SU-DHL-6 (cell line): ENCODE measurements at regions not wholly inside any gene's neighbourhood (a gene's known extent, or its start where the extent isn't known, plus 50 kb on each side); places are given as distances from the start of the nearest gene placed in this dataset.

Experiments used
- H2AFZ ChIP-seq: fragments of 200-600 bp; sonication (generic); 2 replicates; pipeline ENCODE4 v1.6.1; 2014; ENCODE audit warnings: low read depth, mild to moderate bottlenecking, moderate library complexity, mixed read lengths, antibody characterized with exemption, low read length; ENCODE audit not compliant: severe bottlenecking
- H3F3A ChIP-seq: fragments of 200-600 bp; shearing (Covaris generic); 2 replicates; pipeline ENCODE4 v1.6.0; 2016; ENCODE audit warnings: antibody characterized with exemption, mild to moderate bottlenecking; ENCODE audit not compliant: insufficient read depth
- H3K27ac ChIP-seq: fragments of 200-600 bp; sonication (generic); 2 replicates; pipeline ENCODE4 v1.5.1; 2016; ENCODE audit warnings: low read depth, mild to moderate bottlenecking, low read length, moderate library complexity, mixed read lengths
- H3K27me3 ChIP-seq: fragments of 200-600 bp; sonication (generic), shearing (Covaris generic); 2 replicates; pipeline ENCODE4 v1.6.0; 2014; ENCODE audit warnings: mild to moderate bottlenecking, low read length
- H3K36me3 ChIP-seq: fragments of 200-600 bp; sonication (generic); 2 replicates; pipeline ENCODE4 v1.6.1; 2014; ENCODE audit warnings: mild to moderate bottlenecking, low read length, mixed read lengths
- H3K4me2 ChIP-seq: fragments of 300-600, 200-600 bp; shearing (Covaris generic), sonication (generic); 2 replicates; pipeline ENCODE4 v1.6.0; 2014; ENCODE audit warnings: low read length, low read depth, mild to moderate bottlenecking; ENCODE audit not compliant: poor library complexity, severe bottlenecking
- H3K4me3 ChIP-seq: fragments of 200-600 bp; sonication (generic); 2 replicates; pipeline ENCODE4 v1.5.1; 2014; ENCODE audit warnings: antibody characterized with exemption, low read length, mild to moderate bottlenecking, mixed read lengths; ENCODE audit not compliant: insufficient read depth, poor library complexity, severe bottlenecking
- H3K79me2 ChIP-seq: fragments of 200-600 bp; sonication (generic); 2 replicates; pipeline ENCODE4 v1.6.1; 2014; ENCODE audit warnings: mild to moderate bottlenecking, low read length, moderate library complexity; ENCODE audit not compliant: insufficient read depth
- H3K9ac ChIP-seq: fragments of 200-600 bp; sonication (generic); 2 replicates; pipeline ENCODE4 v1.7.0; 2014; ENCODE audit warnings: mild to moderate bottlenecking, low read length
- H3K9me2 ChIP-seq: fragments of 200-600 bp; sonication (generic); replicated peaks from 2 replicates; pipeline ENCODE4 v1.6.1; 2014; ENCODE audit warnings: low read length; ENCODE audit not compliant: insufficient read depth
- H3K9me3 ChIP-seq: fragments of 200-600 bp; sonication (generic); 2 replicates; pipeline ENCODE4 v1.6.1; 2014; ENCODE audit warnings: low read length, mixed read lengths; ENCODE audit not compliant: insufficient read depth
- H4K20me1 ChIP-seq: fragments of 200-600 bp; sonication (generic); 2 replicates; pipeline ENCODE4 v1.6.1; 2014; ENCODE audit warnings: low read depth, mild to moderate bottlenecking, antibody characterized with exemption, low read length, moderate library complexity, mixed read lengths
- EZH2phosphoT487 ChIP-seq: fragments of 200-600 bp; sonication (generic), shearing (Covaris generic); conservative IDR thresholded peaks from 2 replicates; pipeline ENCODE4 v1.6.1; 2018; ENCODE audit warnings: mild to moderate bottlenecking, antibody characterized with exemption, low read length, moderate library complexity, mixed read lengths
- TF ChIP-seq, protein P1 (sequence below): fragments of 200-600 bp; sonication (generic); IDR thresholded peaks from one replicate; pipeline ENCODE4 v1.5.1; 2017; ENCODE audit warnings: antibody characterized with exemption, mild to moderate bottlenecking, low read length, moderate library complexity; ENCODE audit not compliant: insufficient read depth, poor library complexity, severe bottlenecking

DNA sequence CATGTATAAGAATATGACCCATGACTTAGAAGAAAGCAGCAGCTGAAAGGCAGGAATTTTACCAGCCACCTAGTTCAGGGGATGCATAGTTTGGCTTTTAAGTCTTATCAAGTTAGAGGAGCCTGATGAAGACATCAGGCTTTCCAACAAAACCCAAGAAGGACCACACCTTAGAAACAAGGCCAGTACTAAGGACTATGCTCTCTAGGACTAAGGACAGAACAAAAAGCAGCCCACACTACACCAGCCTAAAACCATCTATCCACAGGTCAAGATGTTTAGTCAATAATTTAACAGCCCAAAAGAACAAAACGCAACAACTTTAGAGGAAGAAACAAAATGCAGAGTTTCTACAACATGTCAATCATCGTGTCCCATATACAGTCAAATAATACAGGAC is 408.9 kb upstream of the RGMB start:
- Histone ChIP-seq H3K9ac (no peak overlapping the region), H3F3A (no peaks in the 10 kb centered on the region), H4K20me1 (no peaks in the 10 kb centered on the region), H3K79me2 (no peaks in the 10 kb centered on the region), H3K27ac (no peak overlapping the region), H3K4me3 (no peak overlapping the region), H3K36me3 (no peaks in the 10 kb centered on the region), H3K9me2 (no peaks in the 10 kb centered on the region), H3K9me3 (no peaks in the 10 kb centered on the region), H3K27me3 (no peaks in the 10 kb centered on the region), H3K4me2 (no peak overlapping the region), H2AFZ (no peak overlapping the region)
- TF ChIP-seq EZH2phosphoT487, result no peak
- TF ChIP-seq, protein P1, sequence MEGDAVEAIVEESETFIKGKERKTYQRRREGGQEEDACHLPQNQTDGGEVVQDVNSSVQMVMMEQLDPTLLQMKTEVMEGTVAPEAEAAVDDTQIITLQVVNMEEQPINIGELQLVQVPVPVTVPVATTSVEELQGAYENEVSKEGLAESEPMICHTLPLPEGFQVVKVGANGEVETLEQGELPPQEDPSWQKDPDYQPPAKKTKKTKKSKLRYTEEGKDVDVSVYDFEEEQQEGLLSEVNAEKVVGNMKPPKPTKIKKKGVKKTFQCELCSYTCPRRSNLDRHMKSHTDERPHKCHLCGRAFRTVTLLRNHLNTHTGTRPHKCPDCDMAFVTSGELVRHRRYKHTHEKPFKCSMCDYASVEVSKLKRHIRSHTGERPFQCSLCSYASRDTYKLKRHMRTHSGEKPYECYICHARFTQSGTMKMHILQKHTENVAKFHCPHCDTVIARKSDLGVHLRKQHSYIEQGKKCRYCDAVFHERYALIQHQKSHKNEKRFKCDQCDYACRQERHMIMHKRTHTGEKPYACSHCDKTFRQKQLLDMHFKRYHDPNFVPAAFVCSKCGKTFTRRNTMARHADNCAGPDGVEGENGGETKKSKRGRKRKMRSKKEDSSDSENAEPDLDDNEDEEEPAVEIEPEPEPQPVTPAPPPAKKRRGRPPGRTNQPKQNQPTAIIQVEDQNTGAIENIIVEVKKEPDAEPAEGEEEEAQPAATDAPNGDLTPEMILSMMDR, result no peak

DNA sequence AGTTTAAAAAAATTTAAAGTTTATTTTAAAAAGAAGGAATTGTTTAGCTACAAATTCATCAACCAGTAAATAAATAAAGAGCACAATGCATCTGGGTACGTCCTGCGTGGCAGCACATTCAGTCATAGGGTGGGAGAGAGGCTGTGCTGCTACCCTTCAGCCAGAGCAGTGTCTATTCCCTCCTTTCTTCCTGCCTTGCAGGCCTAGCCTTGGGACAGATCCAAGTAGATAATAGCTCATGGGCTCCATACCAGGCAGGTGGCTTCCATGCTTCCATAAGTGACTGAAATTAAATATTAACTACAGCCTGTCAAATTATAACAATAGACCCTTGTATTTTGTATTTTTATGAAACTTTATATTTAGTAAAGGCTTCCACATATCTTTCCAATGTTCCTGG is 408.3 kb upstream of the RGMB start:
- no peaks in the 10 kb centered on the region for H3K36me3 ChIP-seq
- no peaks in the 10 kb centered on the region for H3F3A ChIP-seq
- H3K79me2 ChIP-seq, result no peaks in the 10 kb centered on the region
- H3K27ac ChIP-seq, result no peak overlapping the region
- H3K9ac ChIP-seq, result no peak overlapping the region
- H3K4me3 ChIP-seq, result no peak overlapping the region
- no peaks in the 10 kb centered on the region for H4K20me1 ChIP-seq
- no peaks in the 10 kb centered on the region for H3K27me3 ChIP-seq
- TF ChIP-seq, protein P1, result no peak
- no peak for TF ChIP-seq EZH2phosphoT487
- no peaks in the 10 kb centered on the region for H3K9me2 ChIP-seq
- no peaks in the 10 kb centered on the region for H3K9me3 ChIP-seq
- no peak overlapping the region for H2AFZ ChIP-seq
- no peak overlapping the region for H3K4me2 ChIP-seq

DNA sequence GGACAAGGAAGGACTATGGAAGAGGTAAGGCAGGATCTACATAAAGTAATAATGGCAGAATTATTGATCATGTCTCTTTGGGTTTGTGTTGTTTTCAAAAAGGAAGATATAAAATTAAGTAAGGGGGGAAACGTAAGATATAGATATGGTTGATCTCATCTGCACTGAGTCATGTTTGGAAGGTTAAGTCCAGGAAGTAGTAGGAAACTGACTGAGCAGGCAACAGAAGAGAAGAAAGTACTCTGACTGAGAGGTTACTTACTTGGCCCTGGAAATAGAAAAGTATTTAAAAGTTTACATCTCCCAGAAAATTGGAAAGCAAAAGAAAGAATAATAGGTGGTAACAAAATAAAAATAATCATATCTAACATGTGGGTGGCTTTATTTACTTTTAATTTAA is 405.3 kb upstream of the RGMB start:
- Histone ChIP-seq H3K4me3 (no peak overlapping the region), H3K9me3 (no peaks in the 10 kb centered on the region), H3K36me3 (no peaks in the 10 kb centered on the region), H4K20me1 (no peaks in the 10 kb centered on the region), H2AFZ (no peak overlapping the region), H3K27ac (no peak overlapping the region), H3K27me3 (no peaks in the 10 kb centered on the region), H3K9me2 (no peaks in the 10 kb centered on the region), H3K79me2 (no peaks in the 10 kb centered on the region), H3K4me2 (no peak overlapping the region), H3F3A (no peaks in the 10 kb centered on the region), H3K9ac (no peak overlapping the region)
- no peak for TF ChIP-seq EZH2phosphoT487
- TF ChIP-seq, protein P1, result no peak

DNA sequence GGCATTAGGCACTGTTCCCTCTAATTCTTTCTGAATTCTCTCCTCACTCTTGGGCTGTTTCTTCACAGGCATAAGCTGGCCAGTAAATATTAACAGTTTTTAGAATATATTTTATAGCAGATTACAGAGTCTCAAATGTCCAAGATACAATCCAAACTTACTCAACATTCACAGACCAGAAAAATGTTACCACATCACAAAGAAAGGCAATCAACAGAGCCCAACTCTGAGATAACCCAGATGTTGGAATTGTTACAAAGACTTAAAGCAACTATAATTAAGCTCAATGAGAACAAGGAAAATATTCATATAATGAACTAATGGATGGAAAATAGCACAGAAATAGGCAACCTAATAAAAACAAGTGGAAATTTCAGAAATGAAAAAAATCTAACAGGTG is 401.1 kb upstream of the RGMB start:
- Histone ChIP-seq H3F3A (no peaks in the 10 kb centered on the region), H3K36me3 (no peaks in the 10 kb centered on the region), H2AFZ (no peak overlapping the region), H3K4me3 (no peak overlapping the region), H3K4me2 (no peak overlapping the region), H3K9me2 (no peaks in the 10 kb centered on the region), H3K27ac (no peak overlapping the region), H4K20me1 (no peaks in the 10 kb centered on the region), H3K9ac (no peak overlapping the region), H3K27me3 (no peaks in the 10 kb centered on the region), H3K9me3 (no peaks in the 10 kb centered on the region), H3K79me2 (no peaks in the 10 kb centered on the region)
- no peak for TF ChIP-seq EZH2phosphoT487
- TF ChIP-seq, protein P1, result no peak
